Body of pancreas (tissue), 4 donors: ENCODE measurements at regions not wholly inside any gene's neighbourhood (a gene's known extent, or its start where the extent isn't known, plus 50 kb on each side); places are given as distances from the start of the nearest gene placed in this dataset.

Source experiments
- POLR2A ChIP-seq, 3 donors: fragments of 450-650 bp; IDR thresholded peaks; one replicate each; pipeline ENCODE4 v1.6.1; 2016; ENCODE audit warnings: antibody characterized with exemption in 3 of 3, mild to moderate bottlenecking in 2 of 3
- TF ChIP-seq, protein P1 (sequence below), 7 experiments: fragments of 450-650 bp in 4 of 7; fragments of 200-600 bp in 3 of 7; sonication (generic) in 3 of 7; IDR thresholded peaks; one replicate each; pipeline ENCODE4 v1.5.1; 2016 to 2019; ENCODE audit warnings: antibody characterized with exemption in 7 of 7

GRCh38 chr1:244111027-244111426 is 59.9 kb downstream of the ZBTB18 start:
- TF ChIP-seq, protein P1, sequence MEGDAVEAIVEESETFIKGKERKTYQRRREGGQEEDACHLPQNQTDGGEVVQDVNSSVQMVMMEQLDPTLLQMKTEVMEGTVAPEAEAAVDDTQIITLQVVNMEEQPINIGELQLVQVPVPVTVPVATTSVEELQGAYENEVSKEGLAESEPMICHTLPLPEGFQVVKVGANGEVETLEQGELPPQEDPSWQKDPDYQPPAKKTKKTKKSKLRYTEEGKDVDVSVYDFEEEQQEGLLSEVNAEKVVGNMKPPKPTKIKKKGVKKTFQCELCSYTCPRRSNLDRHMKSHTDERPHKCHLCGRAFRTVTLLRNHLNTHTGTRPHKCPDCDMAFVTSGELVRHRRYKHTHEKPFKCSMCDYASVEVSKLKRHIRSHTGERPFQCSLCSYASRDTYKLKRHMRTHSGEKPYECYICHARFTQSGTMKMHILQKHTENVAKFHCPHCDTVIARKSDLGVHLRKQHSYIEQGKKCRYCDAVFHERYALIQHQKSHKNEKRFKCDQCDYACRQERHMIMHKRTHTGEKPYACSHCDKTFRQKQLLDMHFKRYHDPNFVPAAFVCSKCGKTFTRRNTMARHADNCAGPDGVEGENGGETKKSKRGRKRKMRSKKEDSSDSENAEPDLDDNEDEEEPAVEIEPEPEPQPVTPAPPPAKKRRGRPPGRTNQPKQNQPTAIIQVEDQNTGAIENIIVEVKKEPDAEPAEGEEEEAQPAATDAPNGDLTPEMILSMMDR (IDR thresholded peaks at IDR 0.05), result no peak
- TF ChIP-seq POLR2A (IDR thresholded peaks at IDR 0.05), result no peak
